AG20443 (cell line): ENCODE measurements at regions not wholly inside any gene's neighbourhood (a gene's known extent, or its start where the extent isn't known, plus 50 kb on each side); places are given as distances from the start of the nearest gene placed in this dataset.

Source experiments
- DNase-seq: peaks from one replicate; pipeline ENCODE4 v3.0.0; 2012; ENCODE audit warnings: low spot score, mixed read lengths

DNA sequence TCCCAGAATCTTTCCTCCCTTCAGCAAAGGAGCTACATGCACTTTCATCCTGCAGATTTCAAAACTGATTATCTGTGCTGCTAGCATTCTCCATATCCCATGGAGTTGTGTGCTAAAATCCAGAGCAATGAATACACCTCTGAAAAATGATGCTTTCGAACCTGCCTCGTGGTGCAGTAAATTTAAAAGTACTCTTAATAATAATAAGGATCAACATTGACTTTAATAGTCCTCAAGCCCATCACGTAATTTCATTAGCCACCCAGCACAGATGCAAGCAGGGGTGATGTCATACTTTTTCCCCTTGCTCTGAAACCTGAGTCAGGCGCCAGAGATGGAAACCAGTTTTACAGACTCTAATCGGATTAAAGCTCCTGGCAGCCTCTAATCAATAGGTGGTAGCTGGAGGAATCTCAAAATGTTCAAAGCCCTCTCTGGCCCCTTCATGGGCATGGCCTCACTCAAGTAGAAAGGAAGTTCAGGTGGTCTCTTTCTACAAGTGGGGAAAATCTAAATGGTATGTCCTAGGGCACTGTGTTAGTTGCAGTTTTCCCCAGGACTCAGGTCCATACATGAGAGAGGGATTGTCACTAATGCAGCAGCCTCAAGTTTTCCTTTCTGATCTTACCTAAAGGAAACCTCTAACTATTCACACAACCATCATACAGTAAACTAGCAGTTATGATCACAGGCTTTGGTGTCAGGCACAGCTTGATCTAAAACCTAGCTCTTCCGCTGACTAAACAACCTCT is 221.6 kb upstream of the SLC30A5 start:
- no peak for DNase-seq

- no peak for DNase-seq
These were observed 220.6 kb upstream of the SLC30A5 start for GRCh38 chr5:68873198-68873597.

- no peak for DNase-seq
These were observed 218.5 kb upstream of the SLC30A5 start for GRCh38 chr5:68875351-68875750.

DNA sequence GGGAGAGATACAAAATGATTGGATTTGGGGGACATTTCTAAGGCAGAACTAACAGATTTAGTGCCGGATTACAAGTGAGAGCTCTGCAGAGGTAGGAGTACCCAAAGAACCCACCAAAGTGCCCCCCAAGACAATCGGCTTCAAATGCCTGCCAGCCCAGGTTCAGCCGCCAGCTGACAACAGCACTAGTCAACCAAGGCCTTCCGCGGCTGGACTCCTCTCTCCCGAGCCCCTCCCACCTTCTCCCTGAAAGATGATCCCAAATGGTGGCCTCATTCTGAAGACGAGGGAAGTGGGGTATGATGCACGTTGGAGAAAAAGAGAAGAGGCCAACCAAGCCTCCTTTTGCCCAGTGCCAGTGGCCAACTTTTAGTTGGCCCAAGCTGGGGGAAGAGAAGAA is 210.4 kb upstream of the SLC30A5 start:
- no peak for DNase-seq

DNA sequence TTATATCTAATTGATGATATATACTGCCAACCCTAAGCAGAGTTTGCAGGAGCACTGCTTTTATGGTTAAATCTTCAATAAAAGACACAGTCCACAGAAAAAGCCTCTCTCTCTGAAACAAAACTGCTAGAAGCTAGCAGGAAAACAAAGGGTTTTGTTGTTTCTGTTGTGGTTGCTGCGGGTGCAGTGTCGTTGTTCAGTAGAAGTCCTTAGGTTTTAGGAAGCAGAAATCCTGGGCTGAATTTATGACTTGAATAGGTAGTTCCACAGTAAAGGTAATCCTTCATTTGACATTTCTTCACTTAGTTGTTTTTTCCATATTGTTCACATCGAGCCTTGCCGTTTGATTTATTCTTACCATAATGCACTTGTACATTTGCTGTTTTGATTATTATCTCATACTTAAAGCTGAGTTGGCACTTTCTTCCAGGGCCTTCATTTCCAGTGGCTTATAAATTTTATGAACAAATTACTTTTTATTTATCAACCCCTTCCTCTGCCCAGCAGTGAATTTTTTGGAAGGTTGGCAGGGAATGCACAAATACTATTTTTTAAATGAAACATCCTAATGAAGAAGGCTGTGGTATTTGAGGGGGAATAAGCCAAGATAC is 209.6 kb upstream of the SLC30A5 start:
- no peak for DNase-seq

GRCh38 chr5:68884883-68885282 is 208.9 kb upstream of the SLC30A5 start:
- DNase-seq, result no peak

GRCh38 chr5:68886814-68887213 is 207.0 kb upstream of the SLC30A5 start:
- DNase-seq, result no peak

GRCh38 chr5:68891718-68892117 is 202.1 kb upstream of the SLC30A5 start:
- DNase-seq, result no peak

GRCh38 chr5:68894673-68895072 is 199.1 kb upstream of the SLC30A5 start:
- no peak for DNase-seq

GRCh38 chr5:68898951-68899471 is 194.8 kb upstream of the SLC30A5 start:
- peak; percentile 74 for DNase-seq

GRCh38 chr5:68911840-68912690 is 181.7 kb upstream of the SLC30A5 start:
- peak; percentile 29 for DNase-seq

GRCh38 chr5:68915079-68915478 is 178.7 kb upstream of the SLC30A5 start:
- DNase-seq, result no peak

DNA sequence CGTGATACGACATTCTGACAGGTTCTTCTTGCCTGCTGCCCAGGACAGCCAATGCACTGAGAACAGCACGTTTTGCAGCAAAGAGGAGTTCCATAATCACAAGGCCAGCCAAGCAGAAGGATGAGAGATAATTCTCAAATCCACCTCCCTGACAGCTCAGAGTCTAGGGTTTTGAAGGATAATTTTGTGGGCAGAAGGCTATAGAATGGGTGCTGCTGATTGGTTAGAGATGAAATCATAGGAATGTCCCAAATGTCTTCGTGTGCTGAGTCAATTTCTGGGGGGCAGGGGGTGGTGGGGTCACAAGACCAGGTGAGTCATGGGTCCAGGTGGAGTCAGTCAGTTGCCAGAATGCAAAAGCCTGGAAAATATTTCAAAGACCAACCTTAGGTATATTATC is 175.5 kb upstream of the SLC30A5 start:
- no peak for DNase-seq

- DNase-seq, result no peak
These were observed 173.8 kb upstream of the SLC30A5 start for GRCh38 chr5:68919988-68920490.

DNA sequence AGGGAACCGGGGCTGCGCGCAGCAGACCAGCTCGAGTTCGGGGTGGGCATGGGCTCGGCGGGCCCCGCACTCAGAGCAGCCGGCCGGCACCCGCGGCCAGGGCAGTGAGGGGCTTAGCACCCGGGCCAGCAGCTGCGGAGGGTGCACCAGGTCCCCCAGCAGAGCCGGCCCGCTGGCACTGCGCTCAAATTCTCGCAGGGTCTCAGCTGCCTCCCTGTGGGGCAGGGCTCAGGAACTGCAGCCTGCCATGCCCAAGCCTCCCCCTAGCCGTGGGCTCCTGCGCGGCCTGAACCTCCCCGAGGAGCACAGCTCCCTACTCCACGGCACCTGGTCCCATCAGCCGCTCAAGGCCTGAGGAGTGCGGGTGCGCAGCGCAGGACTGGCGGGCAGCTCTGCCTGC is 172.9 kb upstream of the SLC30A5 start:
- no peak for DNase-seq

DNA sequence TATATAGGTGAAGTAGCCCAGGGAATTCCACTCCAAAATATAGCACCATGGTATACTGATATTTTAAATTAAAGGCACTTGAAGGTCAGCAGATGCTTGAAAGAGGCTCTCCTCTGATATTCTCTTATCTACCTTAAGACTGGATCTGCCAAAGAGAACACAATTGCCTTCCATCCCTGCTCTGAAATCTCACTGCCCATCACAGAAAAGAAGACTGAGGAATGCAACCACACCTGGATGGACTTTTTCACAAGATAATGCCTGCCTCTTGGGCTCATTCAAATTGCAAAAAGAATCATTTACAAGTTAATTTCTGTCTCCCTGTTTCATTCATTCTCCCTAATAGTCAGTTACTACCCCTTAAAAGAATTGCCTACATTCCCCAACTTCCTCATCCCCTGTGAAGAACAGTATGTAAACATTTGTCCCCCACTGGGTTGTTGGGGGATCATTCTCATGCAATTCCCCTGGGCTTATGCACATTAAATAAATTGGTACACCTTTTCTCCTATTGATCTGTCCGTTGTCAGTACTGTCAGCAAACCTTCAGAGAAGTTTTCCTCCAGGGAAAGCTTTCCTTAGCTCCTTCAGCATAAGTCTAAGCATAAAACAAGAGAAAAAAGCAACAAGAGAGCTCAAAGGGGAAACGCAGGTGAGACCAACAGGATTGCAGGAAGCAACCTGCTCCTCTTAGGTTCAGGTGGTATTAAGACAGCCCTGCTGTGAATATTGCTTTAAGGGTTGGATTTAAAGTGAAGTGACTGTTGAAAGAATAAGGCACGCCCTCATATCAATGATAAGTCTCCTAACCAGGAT is 171.4 kb upstream of the SLC30A5 start:
- DNase-seq, result no peak

DNA sequence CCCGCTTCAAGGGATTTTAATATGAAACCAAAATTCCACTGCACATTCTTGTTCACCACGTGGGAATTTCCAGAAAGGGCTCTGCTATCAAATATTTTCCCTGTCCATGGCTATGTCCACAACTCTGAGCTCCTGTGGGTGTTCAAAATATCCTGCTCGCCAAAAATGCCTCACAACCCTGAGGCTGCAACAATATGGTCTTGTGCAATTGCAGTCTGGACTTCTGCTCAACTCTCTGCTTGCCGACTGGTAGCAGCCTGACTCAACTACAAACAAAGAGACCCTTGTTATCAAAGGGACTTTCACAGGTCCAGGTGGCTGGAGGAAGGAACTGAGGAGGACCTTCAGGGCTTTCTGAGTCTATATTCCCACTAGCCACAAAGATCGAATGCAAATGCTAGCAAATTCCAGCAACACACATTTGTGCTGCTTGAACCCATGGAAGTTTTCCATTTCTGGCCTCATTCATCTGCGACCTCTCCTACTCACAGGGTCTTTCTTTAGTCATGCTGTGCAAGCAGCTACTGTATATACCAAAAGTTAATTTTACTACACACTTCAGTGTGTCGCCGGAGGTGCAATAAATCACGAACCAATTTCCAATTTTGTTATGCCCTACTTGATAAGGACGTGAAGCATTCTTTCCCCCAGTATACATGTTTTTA is 169.2 kb upstream of the SLC30A5 start:
- DNase-seq, result peak; percentile 82

DNA sequence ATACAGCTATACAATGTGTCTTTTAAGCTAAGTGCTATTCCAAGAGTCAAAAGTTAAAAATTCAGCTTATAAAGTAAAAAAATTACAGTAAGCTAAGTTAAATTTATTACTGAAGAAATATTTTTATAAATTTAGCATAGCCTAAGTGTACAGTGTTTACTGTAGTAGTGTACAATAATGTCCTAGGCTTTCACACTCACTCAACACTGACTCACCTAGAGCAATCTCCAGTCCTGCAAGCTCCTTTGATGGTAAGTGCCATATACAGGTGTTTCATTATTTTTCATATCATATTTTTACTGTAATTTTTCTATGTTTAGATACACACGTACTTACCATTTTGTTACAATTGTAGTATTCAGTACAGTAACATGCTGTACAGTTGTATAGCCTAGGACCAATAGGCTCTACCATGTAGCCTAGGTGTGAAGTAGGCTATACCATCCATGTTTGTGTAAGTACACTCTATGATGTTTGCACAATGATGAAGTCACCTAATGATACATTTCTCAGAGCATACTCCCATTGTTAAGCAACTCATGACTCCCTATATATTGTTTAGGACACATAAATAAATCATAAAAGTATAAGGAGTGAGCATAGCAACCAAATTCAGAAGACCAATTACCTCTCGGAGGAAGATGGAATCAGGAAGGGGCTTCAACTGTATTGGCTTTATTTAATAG is 165.1 kb upstream of the SLC30A5 start:
- no peak for DNase-seq

DNA sequence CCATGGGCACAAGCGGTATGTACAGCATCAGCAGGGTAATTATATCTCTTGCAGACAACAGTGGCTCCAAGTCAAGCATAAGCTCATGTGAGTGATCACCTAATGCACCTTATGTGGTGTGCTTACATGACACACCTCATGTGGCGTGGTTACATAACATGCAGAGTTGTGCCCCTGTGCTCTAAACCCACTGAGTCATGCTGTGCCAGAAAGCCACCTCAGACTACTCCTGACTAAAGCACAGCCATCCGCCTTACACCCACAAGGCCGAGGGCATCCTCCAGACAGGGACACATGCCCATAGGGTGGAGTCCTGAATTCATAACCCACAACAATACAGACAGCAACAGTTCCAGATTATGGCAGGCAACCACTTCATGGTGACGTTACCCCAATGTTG is 163.7 kb upstream of the SLC30A5 start:
- DNase-seq, result no peak

DNA sequence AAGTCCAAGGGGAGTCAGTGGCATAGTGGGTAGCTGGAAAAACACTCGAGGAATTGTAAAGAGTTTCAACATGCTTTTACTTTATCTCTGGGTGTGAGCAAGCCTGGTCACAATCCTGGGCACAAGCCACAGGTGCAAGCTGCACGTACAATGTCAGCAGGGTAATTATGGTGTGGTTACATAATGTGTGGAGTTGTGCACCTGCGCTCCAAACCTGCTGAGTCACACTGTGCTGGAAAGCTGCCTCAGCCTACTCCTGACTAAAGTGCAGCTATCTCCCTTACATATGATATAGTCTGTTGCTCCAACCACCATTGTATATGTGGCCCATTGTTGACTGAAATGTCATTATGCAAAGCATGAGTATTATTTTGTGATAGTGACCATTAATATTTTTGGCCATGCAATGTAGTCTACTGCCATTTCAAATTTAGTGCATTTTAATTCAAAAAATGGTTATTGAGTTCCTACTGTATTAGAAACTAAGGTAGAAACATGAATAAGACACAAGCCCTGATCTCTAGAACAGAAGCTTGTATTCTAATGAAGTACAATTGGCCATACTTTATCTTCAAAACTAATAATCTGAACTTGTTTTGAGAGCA is 160.9 kb upstream of the SLC30A5 start:
- no peak for DNase-seq
